H9 (cell line): ENCODE measurements at regions not wholly inside any gene's neighbourhood (a gene's known extent, or its start where the extent isn't known, plus 50 kb on each side); places are given as distances from the start of the nearest gene placed in this dataset.

Source experiments
- DNase-seq: peaks from one replicate; pipeline ENCODE4 v3.0.0-alpha.2; 2017
- H2AFZ ChIP-seq: one replicate; pipeline ENCODE4 v1.6.1; 2013; ENCODE audit warnings: mild to moderate bottlenecking, low read length, control low read depth, moderate library complexity
- H2AK5ac ChIP-seq: 2 replicates; pipeline ENCODE4 v1.6.1; 2013; ENCODE audit warnings: low read length, control low read depth, mixed read lengths; ENCODE audit not compliant: insufficient read length
- H2BK120ac ChIP-seq: one replicate; pipeline ENCODE4 v1.6.1; 2013; ENCODE audit warnings: low read depth, mild to moderate bottlenecking, low read length, control low read depth, inconsistent platforms; ENCODE audit not compliant: poor library complexity, severe bottlenecking
- H2BK12ac ChIP-seq: 2 replicates; pipeline ENCODE4 v1.6.1; 2013; ENCODE audit warnings: low read length, control low read depth, mixed read lengths, low read depth; ENCODE audit not compliant: insufficient read length
- H2BK15ac ChIP-seq: 2 replicates; pipeline ENCODE4 v1.6.1; 2013; ENCODE audit warnings: low read depth, low read length, control low read depth
- H2BK20ac ChIP-seq: one replicate; pipeline ENCODE4 v1.6.1; 2013; ENCODE audit warnings: low read depth, mild to moderate bottlenecking, low read length, control low read depth, inconsistent platforms; ENCODE audit not compliant: poor library complexity, severe bottlenecking
- H2BK5ac ChIP-seq: 2 replicates; pipeline ENCODE4 v1.6.1; 2013; ENCODE audit warnings: low read length, control low read depth, mixed read lengths; ENCODE audit not compliant: insufficient read length
- H3K14ac ChIP-seq: 2 replicates; pipeline ENCODE4 v1.6.1; 2013; ENCODE audit warnings: low read length, control low read depth; ENCODE audit not compliant: insufficient read depth
- H3K18ac ChIP-seq: 2 replicates; pipeline ENCODE4 v1.6.1; 2013; ENCODE audit warnings: low read depth, mild to moderate bottlenecking, mixed read lengths, low read length, control low read depth; ENCODE audit not compliant: insufficient read length
- H3K23ac ChIP-seq: 2 replicates; pipeline ENCODE4 v1.6.1; 2013; ENCODE audit warnings: low read length, control low read depth, mixed read lengths, low read depth; ENCODE audit not compliant: insufficient read length
- H3K23me2 ChIP-seq: 2 replicates; pipeline ENCODE4 v1.6.1; 2013; ENCODE audit warnings: low read depth, mild to moderate bottlenecking, mixed read lengths, low read length, control low read depth; ENCODE audit not compliant: insufficient read length, poor library complexity, severe bottlenecking
- H3K27ac ChIP-seq: 2 replicates; pipeline ENCODE4 v1.5.1; 2013; ENCODE audit warnings: low read length, control low read depth, mixed read lengths, low read depth; ENCODE audit not compliant: insufficient read length
- H3K27me3 ChIP-seq: 2 replicates; pipeline ENCODE4 v1.6.1; 2013; ENCODE audit warnings: low read length, control low read depth, inconsistent platforms; ENCODE audit not compliant: insufficient read depth
- H3K4ac ChIP-seq: 2 replicates; pipeline ENCODE4 v1.6.1; 2013; ENCODE audit warnings: low read depth, mild to moderate bottlenecking, control low read depth, inconsistent platforms, low read length, moderate library complexity
- H3K4me1 ChIP-seq: 2 replicates; pipeline ENCODE4 v1.6.1; 2013; ENCODE audit warnings: low read length, control low read depth, inconsistent platforms; ENCODE audit not compliant: insufficient read depth
- H3K4me2 ChIP-seq: 2 replicates; pipeline ENCODE4 v1.6.1; 2013; ENCODE audit warnings: low read length, control low read depth, mixed read lengths; ENCODE audit not compliant: insufficient read length, insufficient read depth
- H3K56ac ChIP-seq: 2 replicates; pipeline ENCODE4 v1.6.1; 2013; ENCODE audit warnings: low read depth, mild to moderate bottlenecking, mixed read lengths, low read length, control low read depth; ENCODE audit not compliant: insufficient read length
- H3K79me1 ChIP-seq: 2 replicates; pipeline ENCODE4 v1.6.1; 2013; ENCODE audit warnings: low read depth, mild to moderate bottlenecking, moderate library complexity, low read length, control low read depth, inconsistent platforms; ENCODE audit not compliant: insufficient read depth, poor library complexity, severe bottlenecking
- H3K79me2 ChIP-seq: 2 replicates; pipeline ENCODE4 v1.6.1; 2013; ENCODE audit warnings: low read length, control low read depth, inconsistent platforms; ENCODE audit not compliant: insufficient read depth
- H3K9ac ChIP-seq: 2 replicates; pipeline ENCODE4 v1.6.1; 2013; ENCODE audit warnings: low read length, control low read depth, mixed read lengths; ENCODE audit not compliant: insufficient read length; ENCODE audit errors: extremely low read depth
- H3K9me3 ChIP-seq: one replicate; pipeline ENCODE4 v1.6.1; 2013; ENCODE audit warnings: low read depth, low read length, inconsistent platforms; ENCODE audit not compliant: control insufficient read depth
- H3T11ph ChIP-seq: one replicate; pipeline ENCODE4 v1.6.1; 2013; ENCODE audit warnings: mild to moderate bottlenecking, low read length, control low read depth, inconsistent platforms
- H4K20me1 ChIP-seq: one replicate; pipeline ENCODE4 v1.6.1; 2013; ENCODE audit not compliant: control insufficient read depth, insufficient read length, insufficient read depth
- H4K5ac ChIP-seq: 2 replicates; pipeline ENCODE4 v1.6.1; 2013; ENCODE audit warnings: low read depth, mild to moderate bottlenecking, mixed read lengths, low read length, control low read depth; ENCODE audit not compliant: insufficient read length
- H4K8ac ChIP-seq: replicated peaks from 2 replicates; pipeline ENCODE4 v1.6.1; 2013; ENCODE audit warnings: low read length, control low read depth, mixed read lengths, low read depth; ENCODE audit not compliant: insufficient read length
- H4K91ac ChIP-seq: 2 replicates; pipeline ENCODE4 v1.6.1; 2013; ENCODE audit warnings: low read depth, mild to moderate bottlenecking, moderate library complexity, mixed read lengths, low read length, control low read depth; ENCODE audit not compliant: insufficient read length
- H3K27ac Mint-ChIP-seq, 3 experiments: 2 replicates in 2 of 3; 3 replicates in 1 of 3; pipeline ENCODE4 v1.8.0; 2020 to 2021; ENCODE audit warnings: mixed read lengths in 3 of 3, mild to moderate bottlenecking in 1 of 3, moderate library complexity in 1 of 3
- H3K27me3 Mint-ChIP-seq: 2 replicates; pipeline ENCODE4 v1.8.0; 2021; ENCODE audit warnings: low read depth, mild to moderate bottlenecking, moderate library complexity, mixed read lengths
- H3K36me3 Mint-ChIP-seq, 3 experiments: 2 replicates in 2 of 3; 3 replicates in 1 of 3; pipeline ENCODE4 v1.8.0; 2020 to 2021; ENCODE audit warnings: low read depth in 3 of 3, mixed read lengths in 3 of 3; ENCODE audit not compliant: insufficient read depth in 1 of 3
- H3K4me1 Mint-ChIP-seq, 2 experiments: 2 replicates each; pipeline ENCODE4 v1.8.0; 2020; ENCODE audit warnings: mixed read lengths in 2 of 2
- H3K4me3 Mint-ChIP-seq, 2 experiments: 2 replicates in 1 of 2; 3 replicates in 1 of 2; pipeline ENCODE4 v1.8.0; 2020 to 2021; ENCODE audit warnings: mild to moderate bottlenecking in 2 of 2, mixed read lengths in 2 of 2, moderate library complexity in 1 of 2
- H3K9me3 Mint-ChIP-seq, 2 experiments: 2 replicates in 1 of 2; 3 replicates in 1 of 2; pipeline ENCODE4 v1.8.0; 2020; ENCODE audit warnings: mild to moderate bottlenecking in 2 of 2, mixed read lengths in 2 of 2, moderate library complexity in 1 of 2
- CTCF ChIP-seq: fragments of 200-600 bp; sonication (generic); conservative IDR thresholded peaks from 3 replicates; pipeline ENCODE4 v1.8.0; 2021; ENCODE audit warnings: antibody characterized with exemption, mild to moderate bottlenecking
- WGBS: extraction: QIAGEN DNeasy Blood & Tissue Kit; methylation state at CpG from one replicate; pipeline ENCODE4 v1.1.7; 2013; ENCODE audit warnings: missing lambda C conversion rate, low lambda C conversion rate, mixed read lengths; ENCODE audit not compliant: insufficient read length; ENCODE audit errors: extremely low coverage; 5-methylcytosine and 5-hydroxymethylcytosine counted together

GRCh38 chr2:238688193-238689153 is 159.4 kb upstream of the TWIST2 start:
- Histone ChIP-seq H2BK12ac (no peak overlapping the region), H3K23me2 (no peaks in the 10 kb centered on the region), H2BK120ac (no peak overlapping the region), H4K8ac (no peak overlapping the region), H3K27me3 (no peaks in the 10 kb centered on the region), H2BK20ac (no peak overlapping the region), H2AK5ac (no peak overlapping the region), H3K23ac (no peak overlapping the region), H2AFZ (no peak overlapping the region), H3K4ac (no peak overlapping the region), H3K4me1 (no peaks in the 10 kb centered on the region), H3K14ac (no peak overlapping the region), H2BK5ac (no peak overlapping the region), H3K9ac (no peak overlapping the region), H3K4me2 (no peak overlapping the region), H4K20me1 (no peaks in the 10 kb centered on the region), H3T11ph (no peak overlapping the region), H3K27ac (no peak overlapping the region), H3K79me2 (no peaks in the 10 kb centered on the region), H4K5ac (no peak overlapping the region), H3K56ac (no peak overlapping the region), H3K18ac (no peak overlapping the region), H4K91ac (no peak overlapping the region), H3K9me3 (no peaks in the 10 kb centered on the region), H2BK15ac (no peak overlapping the region), H3K79me1 (no peaks in the 10 kb centered on the region)
- DNase-seq: no peak
- no peak overlapping the region for H3K27ac Mint-ChIP-seq
- H3K36me3 Mint-ChIP-seq: no peaks in the 10 kb centered on the region
- no peak overlapping the region for H3K4me3 Mint-ChIP-seq
- no peaks in the 10 kb centered on the region; a peak in 2 of 4 replicates for H3K4me1 Mint-ChIP-seq
- no peaks in the 10 kb centered on the region; a peak in 1 of 5 replicates for H3K9me3 Mint-ChIP-seq
- H3K27me3 Mint-ChIP-seq: peaks cover 8% of the 10 kb centered on the region
- WGBS: no CpG with 5 or more reads among the region's 24 CpGs
- TF ChIP-seq CTCF: no peak
